ENCODE measurements at regions not wholly inside any gene's neighbourhood (a gene's known extent, or its start where the extent isn't known, plus 50 kb on each side); places are given as distances from the start of the nearest gene placed in this dataset.
A peak's percentile ranks its signal among the peaks of the same experiment; 100 is the strongest.
"Not testable (repeated sequence)": the region's sequence is repeated elsewhere in the genome, so short reads cannot be mapped to it uniquely, and the experiment has no call there.

GRCh38 chr12:31183899-31184298, 110.2 kb downstream of the DDX11 start:
- H3K4me1 ChIP-seq (replicated peaks; ENCODE audit: insufficient read depth); H4K20me1 ChIP-seq (ENCODE audit: insufficient read depth); H3K4me2 ChIP-seq; H3K79me2 ChIP-seq (ENCODE audit: low read depth); H3K36me3 ChIP-seq (ENCODE audit: low read depth); H3K9me3 ChIP-seq (ENCODE audit: insufficient read depth, low read depth); H3K27ac ChIP-seq; intact Hi-C loops (cut with micrococcal nuclease; ENCODE audit: unreplicated experiment); POLR2A ChIA-PET (ENCODE audit: unreplicated experiment); DNase-seq; H2AFZ ChIP-seq; BruUV-seq (replicated peaks); CTCF ChIA-PET; H3K27me3 ChIP-seq (ENCODE audit: insufficient read depth, low read depth); H3F3A ChIP-seq (ENCODE audit: insufficient read depth, low read depth); H3K4me3 ChIP-seq; H3K9me2 ChIP-seq (ENCODE audit: insufficient read depth): not testable (repeated sequence)

DNA sequence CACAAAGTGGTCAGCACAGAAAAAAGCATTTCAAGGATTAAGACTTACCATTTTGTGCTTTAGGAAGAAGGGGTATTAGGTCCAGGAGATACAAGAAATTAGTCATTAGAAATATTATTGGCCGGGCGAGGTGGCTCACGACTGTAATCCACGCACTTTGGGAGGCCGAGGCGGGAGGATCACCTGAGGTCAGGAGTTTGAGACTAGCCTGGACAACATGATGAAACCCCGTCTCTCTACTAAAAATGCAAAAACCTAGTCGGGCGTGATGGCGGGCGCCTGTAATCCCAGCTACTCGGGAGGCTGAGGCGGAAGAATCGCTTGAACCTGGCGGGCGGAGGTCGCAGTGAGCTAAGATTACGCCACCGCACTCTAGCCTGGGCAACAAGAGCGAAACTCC, 111.0 kb downstream of the DDX11 start:
- H3K4me1 ChIP-seq (replicated peaks; ENCODE audit: insufficient read depth); H3F3A ChIP-seq (ENCODE audit: insufficient read depth, low read depth); BruUV-seq (replicated peaks); H3K9me2 ChIP-seq (ENCODE audit: insufficient read depth); H3K36me3 ChIP-seq (ENCODE audit: low read depth); H3K4me3 ChIP-seq; DNase-seq; H3K9me3 ChIP-seq (ENCODE audit: insufficient read depth, low read depth); H3K27ac ChIP-seq; H3K4me2 ChIP-seq; H3K27me3 ChIP-seq (ENCODE audit: insufficient read depth, low read depth); POLR2A ChIA-PET (ENCODE audit: unreplicated experiment); intact Hi-C loops (cut with micrococcal nuclease; ENCODE audit: unreplicated experiment); H2AFZ ChIP-seq; H3K79me2 ChIP-seq (ENCODE audit: low read depth); CTCF ChIA-PET; H4K20me1 ChIP-seq (ENCODE audit: insufficient read depth): not testable (repeated sequence)

GRCh38 chr12:31192689-31193088, 119.0 kb downstream of the DDX11 start:
- H2AFZ ChIP-seq; H3K4me3 ChIP-seq; DNase-seq; H3K9me2 ChIP-seq (ENCODE audit: insufficient read depth); intact Hi-C loops (cut with micrococcal nuclease; ENCODE audit: unreplicated experiment); H3K9me3 ChIP-seq (ENCODE audit: insufficient read depth, low read depth); H3K27me3 ChIP-seq (ENCODE audit: insufficient read depth, low read depth); H3K79me2 ChIP-seq (ENCODE audit: low read depth); BruUV-seq (replicated peaks); CTCF ChIA-PET; H4K20me1 ChIP-seq (ENCODE audit: insufficient read depth); POLR2A ChIA-PET (ENCODE audit: unreplicated experiment); H3K27ac ChIP-seq; H3K36me3 ChIP-seq (ENCODE audit: low read depth); H3F3A ChIP-seq (ENCODE audit: insufficient read depth, low read depth); H3K4me1 ChIP-seq (replicated peaks; ENCODE audit: insufficient read depth); H3K4me2 ChIP-seq: not testable (repeated sequence)

DNA sequence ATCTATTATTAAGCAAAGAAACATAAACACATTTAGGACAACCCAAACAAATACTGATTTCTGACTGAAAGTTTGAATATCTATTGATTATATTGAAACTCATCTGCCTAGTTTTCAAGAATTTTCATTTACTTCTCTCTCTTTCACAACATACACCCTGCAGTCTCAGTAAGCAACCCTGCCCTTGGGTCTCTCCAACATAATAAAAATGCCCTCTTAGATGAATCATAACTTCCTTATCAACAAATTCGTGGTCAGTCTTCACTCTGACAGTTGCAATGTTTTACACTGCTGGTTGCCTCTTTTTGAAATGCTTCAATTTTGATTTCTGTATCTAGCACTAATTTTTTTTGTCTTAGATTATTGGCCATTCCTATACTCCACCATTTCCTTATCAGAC, 122.0 kb downstream of the DDX11 start:
- H3K4me3 ChIP-seq; H3K79me2 ChIP-seq (ENCODE audit: low read depth); H3K9me2 ChIP-seq (ENCODE audit: insufficient read depth); intact Hi-C loops (cut with micrococcal nuclease; ENCODE audit: unreplicated experiment); CTCF ChIA-PET; H4K20me1 ChIP-seq (ENCODE audit: insufficient read depth); H3K4me1 ChIP-seq (replicated peaks; ENCODE audit: insufficient read depth); POLR2A ChIA-PET (ENCODE audit: unreplicated experiment); H2AFZ ChIP-seq; H3F3A ChIP-seq (ENCODE audit: insufficient read depth, low read depth); H3K36me3 ChIP-seq (ENCODE audit: low read depth); H3K27ac ChIP-seq; H3K9me3 ChIP-seq (ENCODE audit: insufficient read depth, low read depth); H3K27me3 ChIP-seq (ENCODE audit: insufficient read depth, low read depth); H3K4me2 ChIP-seq; BruUV-seq (replicated peaks): not testable (repeated sequence)
- DNase-seq = peak in 1 of 2 experiments; percentile 43

GRCh38 chr12:31199476-31199875, 125.8 kb downstream of the DDX11 start:
- H3K27me3 ChIP-seq (ENCODE audit: insufficient read depth, low read depth); H3K4me2 ChIP-seq; H3K79me2 ChIP-seq (ENCODE audit: low read depth); H4K20me1 ChIP-seq (ENCODE audit: insufficient read depth); H3F3A ChIP-seq (ENCODE audit: insufficient read depth, low read depth); H3K4me1 ChIP-seq (replicated peaks; ENCODE audit: insufficient read depth); intact Hi-C loops (cut with micrococcal nuclease; ENCODE audit: unreplicated experiment); H2AFZ ChIP-seq; H3K4me3 ChIP-seq; H3K27ac ChIP-seq; POLR2A ChIA-PET (ENCODE audit: unreplicated experiment); H3K9me2 ChIP-seq (ENCODE audit: insufficient read depth); H3K9me3 ChIP-seq (ENCODE audit: insufficient read depth, low read depth); H3K36me3 ChIP-seq (ENCODE audit: low read depth); DNase-seq; BruUV-seq (replicated peaks): not testable (repeated sequence)
- CTCF ChIA-PET = interaction anchor here (0.6 kb wide), 1 partner anchor 82 kb away, joined by 4 read pairs; no protein-coding TSS in a partner anchor

Data from PC-9 (cell line).